HG02759 (cell line): ENCODE measurements at regions not wholly inside any gene's neighbourhood (a gene's known extent, or its start where the extent isn't known, plus 50 kb on each side); places are given as distances from the start of the nearest gene placed in this dataset.

Experiments used
- ATAC-seq: cut with Tn5 transposase; IDR thresholded peaks from one replicate; pipeline ENCODE4 v1.9.1; 2021; ENCODE audit warnings: mild to moderate bottlenecking, moderate library complexity; ENCODE audit not compliant: unreplicated experiment

GRCh38 chr11:70604630-70605467 is 206.5 kb downstream of the CTTN start:
- ATAC-seq: no peak

- no peak for ATAC-seq
These were observed 207.1 kb downstream of the CTTN start for GRCh38 chr11:70605468-70605815.

GRCh38 chr11:70605846-70606245 is 207.5 kb downstream of the CTTN start:
- no peak for ATAC-seq

- ATAC-seq: no peak
These were observed 208.1 kb downstream of the CTTN start for GRCh38 chr11:70606248-70606950.

GRCh38 chr11:70606951-70607330 is 208.6 kb downstream of the CTTN start:
- ATAC-seq: no peak

GRCh38 chr11:70607561-70607960 is 209.2 kb downstream of the CTTN start:
- no peak for ATAC-seq

GRCh38 chr11:70608568-70609470 is 210.5 kb downstream of the CTTN start:
- ATAC-seq: no peak

- ATAC-seq: no peak
These were observed 212.5 kb downstream of the CTTN start for GRCh38 chr11:70610566-70611565.

GRCh38 chr11:70611821-70612220 is 213.5 kb downstream of the CTTN start:
- no peak for ATAC-seq

GRCh38 chr11:70612459-70613141 is 214.3 kb downstream of the CTTN start:
- ATAC-seq: no peak

- ATAC-seq: no peak
These were observed 215.8 kb downstream of the CTTN start for GRCh38 chr11:70614034-70614681.

GRCh38 chr11:70615036-70615875 is 216.9 kb downstream of the CTTN start:
- no peak for ATAC-seq

GRCh38 chr11:70616317-70616716 is 218.0 kb downstream of the CTTN start:
- ATAC-seq: no peak

- no peak for ATAC-seq
These were observed 218.8 kb downstream of the CTTN start for GRCh38 chr11:70616938-70617654.

GRCh38 chr11:70618431-70619101 is 220.2 kb downstream of the CTTN start:
- ATAC-seq: no peak

- ATAC-seq: no peak
These were observed 221.3 kb downstream of the CTTN start for GRCh38 chr11:70619591-70619990.
